ENCODE measurements at regions not wholly inside any gene's neighbourhood (a gene's known extent, or its start where the extent isn't known, plus 50 kb on each side); places are given as distances from the start of the nearest gene placed in this dataset.

GRCh38 chr12:127310548-127310947, 956.4 kb upstream of the TMEM132C start:
- Histone ChIP-seq H3K9me3 (no peaks in the 10 kb centered on the region), H3K36me3 (no peaks in the 10 kb centered on the region), H3K27me3 (no peaks in the 10 kb centered on the region), H3K4me3 (no peak overlapping the region), H3K4me1 (no peaks in the 10 kb centered on the region), H3K27ac (no peak overlapping the region)
- no peak for DNase-seq
- no peak for ATAC-seq
- WGBS (ENCODE audit: insufficient coverage, low coverage, low lambda C conversion rate, missing lambda C conversion rate): 80% methylated on average over 4 of the region's 4 CpGs
- intact Hi-C loops (cut with DNase I): no loop called here
- TF ChIP-seq CTCF (IDR thresholded peaks at IDR 0.05) (no peak), POLR2A (IDR thresholded peaks at IDR 0.05) (no peak)

- H3K36me3 ChIP-seq: no peaks in the 10 kb centered on the region
These were observed 955.1 kb upstream of the TMEM132C start for GRCh38 chr12:127311720-127312364.

GRCh38 chr12:127324681-127325080, 942.3 kb upstream of the TMEM132C start:
- no peak overlapping the region for H3K4me3 ChIP-seq
- no peak for ATAC-seq
- H3K27ac ChIP-seq: no peak overlapping the region
- H3K27me3 ChIP-seq: no peaks in the 10 kb centered on the region
- no peaks in the 10 kb centered on the region for H3K4me1 ChIP-seq
- 75% methylated on average over 4 of the region's 4 CpGs for WGBS (ENCODE audit: insufficient coverage, low coverage, low lambda C conversion rate, missing lambda C conversion rate)
- intact Hi-C loops (cut with DNase I): no loop called here
- no peaks in the 10 kb centered on the region for H3K36me3 ChIP-seq
- TF ChIP-seq POLR2A (IDR thresholded peaks at IDR 0.05) (no peak), CTCF (IDR thresholded peaks at IDR 0.05) (no peak)
- no peaks in the 10 kb centered on the region for H3K9me3 ChIP-seq
- DNase-seq: no peak

More at GRCh38 chr12:127311720-127312364, 955.1 kb upstream of the TMEM132C start:
- H3K9me3 ChIP-seq: no peaks in the 10 kb centered on the region
- H3K27me3 ChIP-seq: no peaks in the 10 kb centered on the region
- no peak overlapping the region for H3K27ac ChIP-seq
- intact Hi-C loops (cut with DNase I): no loop called here
- 54% methylated on average over 5 of the region's 6 CpGs for WGBS (ENCODE audit: insufficient coverage, low coverage, low lambda C conversion rate, missing lambda C conversion rate)
- H3K4me3 ChIP-seq: no peak overlapping the region
- DNase-seq: no peak
- ATAC-seq: no peak
- no peaks in the 10 kb centered on the region for H3K4me1 ChIP-seq
- TF ChIP-seq CTCF (IDR thresholded peaks at IDR 0.05) (no peak), POLR2A (IDR thresholded peaks at IDR 0.05) (no peak)

- H3K27me3 ChIP-seq: no peaks in the 10 kb centered on the region
- no peaks in the 10 kb centered on the region for H3K9me3 ChIP-seq
- DNase-seq (no peak), ATAC-seq (no peak)
- 82% methylated on average over 6 of the region's 6 CpGs for WGBS (ENCODE audit: insufficient coverage, low coverage, low lambda C conversion rate, missing lambda C conversion rate)
- TF ChIP-seq CTCF (IDR thresholded peaks at IDR 0.05): no peak
- TF ChIP-seq POLR2A (IDR thresholded peaks at IDR 0.05): no peak
- H3K27ac ChIP-seq: no peak overlapping the region
- intact Hi-C loops (cut with DNase I): no loop called here
- H3K4me3 ChIP-seq: no peak overlapping the region
- H3K4me1 ChIP-seq: no peaks in the 10 kb centered on the region
- H3K36me3 ChIP-seq: no peaks in the 10 kb centered on the region
These were observed 939.0 kb upstream of the TMEM132C start for GRCh38 chr12:127327986-127328385.

GRCh38 chr12:127328867-127329266, 938.1 kb upstream of the TMEM132C start:
- no peak overlapping the region for H3K4me3 ChIP-seq
- intact Hi-C loops (cut with DNase I): no loop called here
- no peak overlapping the region for H3K27ac ChIP-seq
- WGBS (ENCODE audit: insufficient coverage, low coverage, low lambda C conversion rate, missing lambda C conversion rate): 46% methylated on average over 3 of the region's 5 CpGs
- TF ChIP-seq POLR2A (IDR thresholded peaks at IDR 0.05) (no peak), CTCF (IDR thresholded peaks at IDR 0.05) (no peak)
- ATAC-seq (no peak), DNase-seq (no peak)
- H3K36me3 ChIP-seq: no peaks in the 10 kb centered on the region
- no peaks in the 10 kb centered on the region for H3K9me3 ChIP-seq
- H3K4me1 ChIP-seq: no peaks in the 10 kb centered on the region
- H3K27me3 ChIP-seq: no peaks in the 10 kb centered on the region
